H1 (cell line): ENCODE measurements at regions not wholly inside any gene's neighbourhood (a gene's known extent, or its start where the extent isn't known, plus 50 kb on each side); places are given as distances from the start of the nearest gene placed in this dataset.

Source experiments
- CTCF ChIA-PET: fragments of 300-600 bp; sonication (Branson Sonifier 250); formaldehyde crosslinking; loops from one replicate; lab custom pipeline; 2021; ENCODE audit not compliant: partially characterized antibody; lab: Charles Lee
- POLR2A ChIA-PET: fragments of 300-600 bp; sonication (Branson Sonifier 250); formaldehyde crosslinking; loops from one replicate; lab custom pipeline; 2021; ENCODE audit warnings: inconsistent platforms; ENCODE audit not compliant: partially characterized antibody; lab: Charles Lee
- DNase-seq, 2 experiments: peaks; one replicate each; pipeline versions ENCODE4 v3.0.0 to v3.0.0-alpha.2; 2010 to 2022; ENCODE audit warnings: low spot score in 2 of 2, low read depth in 1 of 2, mixed read lengths in 1 of 2
- FAIRE-seq: peaks from 2 replicates; lab custom pipeline; 2011; peaks lifted over from hg19 to GRCh38; lab: Jason Lieb, UNC
- H2AFZ ChIP-seq: 2 replicates; pipeline ENCODE4 v1.8.1; 2012; ENCODE audit warnings: low read length, inconsistent platforms
- H2AK5ac ChIP-seq: 2 replicates; pipeline ENCODE4 v1.6.1; 2013; ENCODE audit warnings: low read depth, low read length
- H2BK120ac ChIP-seq: replicated peaks from 2 replicates; pipeline ENCODE3; 2013; ENCODE audit warnings: low read depth, low read length, inconsistent platforms
- H2BK12ac ChIP-seq: 2 replicates; pipeline ENCODE4 v1.6.1; 2013; ENCODE audit warnings: low read depth, low read length
- H2BK15ac ChIP-seq: 2 replicates; pipeline ENCODE4 v1.6.1; 2013; ENCODE audit warnings: low read length
- H2BK20ac ChIP-seq: 2 replicates; pipeline ENCODE4 v1.6.1; 2013; ENCODE audit warnings: low read length
- H2BK5ac ChIP-seq: 2 replicates; pipeline ENCODE4 v1.6.1; 2013; ENCODE audit warnings: low read depth, low read length
- H3K14ac ChIP-seq: 2 replicates; pipeline ENCODE4 v1.6.1; 2013; ENCODE audit warnings: inconsistent platforms; ENCODE audit not compliant: insufficient read length
- H3K18ac ChIP-seq: 2 replicates; pipeline ENCODE4 v1.6.1; 2013; ENCODE audit warnings: low read length; ENCODE audit errors: extremely low read depth
- H3K23ac ChIP-seq: 2 replicates; pipeline ENCODE4 v1.6.1; 2013; ENCODE audit warnings: inconsistent platforms; ENCODE audit not compliant: insufficient read length
- H3K23me2 ChIP-seq: 2 replicates; pipeline ENCODE4 v1.6.1; 2013; ENCODE audit warnings: low read depth, low read length
- H3K27ac ChIP-seq: 2 replicates; pipeline ENCODE4 v1.6.1; 2011; ENCODE audit warnings: low read depth, low read length, inconsistent platforms
- H3K27me3 ChIP-seq, 4 experiments: replicated peaks in 1 of 4; 1 replicate in 1 of 4; 2 replicates in 3 of 4; pipeline versions ENCODE4 v1.6.1 to v1.8.1; 2011 to 2013; ENCODE audit warnings: low read length in 3 of 4, mild to moderate bottlenecking in 3 of 4, inconsistent platforms in 2 of 4, mixed read lengths in 2 of 4, moderate library complexity in 1 of 4; ENCODE audit not compliant: control insufficient read depth in 3 of 4, insufficient read depth in 3 of 4; ENCODE audit errors: extremely low read depth in 1 of 4
- H3K36me3 ChIP-seq, 4 experiments: 2 replicates each; pipeline versions ENCODE4 v1.6.1 to v1.8.1; 2011 to 2013; ENCODE audit warnings: mild to moderate bottlenecking in 4 of 4, low read length in 3 of 4, moderate library complexity in 2 of 4, control low read depth in 1 of 4, inconsistent platforms in 1 of 4; ENCODE audit not compliant: insufficient read depth in 4 of 4, control insufficient read depth in 2 of 4
- H3K4ac ChIP-seq: replicated peaks from 2 replicates; pipeline ENCODE3; 2013; ENCODE audit warnings: low read length, low read depth, mixed read lengths, inconsistent platforms; ENCODE audit not compliant: insufficient read length
- H3K4me1 ChIP-seq, 4 experiments: replicated peaks in 1 of 4; 1 replicate in 1 of 4; 2 replicates in 3 of 4; pipeline versions ENCODE4 v1.6.1 to v1.8.1; 2011 to 2013; ENCODE audit warnings: low read length in 3 of 4, inconsistent platforms in 2 of 4, mixed read lengths in 1 of 4; ENCODE audit not compliant: insufficient read depth in 4 of 4, control insufficient read depth in 3 of 4
- H3K4me2 ChIP-seq, 2 experiments: 2 replicates each; pipeline versions ENCODE4 v1.6.1 to v1.8.1; 2011 to 2013; ENCODE audit warnings: low read depth in 2 of 2, low read length in 2 of 2, control low read depth in 1 of 2, inconsistent platforms in 1 of 2, mild to moderate bottlenecking in 1 of 2; ENCODE audit not compliant: insufficient read depth in 1 of 2
- H3K4me3 ChIP-seq, 4 experiments: fragments of 200-600, 300-600 bp in 1 of 4; sonication (generic), shearing (Covaris generic), sonication (Bioruptor Twin) in 1 of 4; 2 replicates each; pipeline versions ENCODE4 v1.5.1 to v1.8.1; 2011 to 2016; ENCODE audit warnings: low read length in 4 of 4, low read depth in 3 of 4, control low read depth in 2 of 4, inconsistent platforms in 2 of 4, mild to moderate bottlenecking in 2 of 4, mixed read lengths in 1 of 4, moderate library complexity in 1 of 4; ENCODE audit not compliant: insufficient read depth in 2 of 4; ENCODE audit errors: extremely low read depth in 1 of 4
- H3K56ac ChIP-seq: replicated peaks from 2 replicates; pipeline ENCODE3; 2013; ENCODE audit warnings: low read depth, mild to moderate bottlenecking, mixed read lengths, low read length, inconsistent platforms; ENCODE audit not compliant: insufficient read length
- H3K79me1 ChIP-seq: 2 replicates; pipeline ENCODE4 v1.6.1; 2013; ENCODE audit warnings: low read depth, low read length, control low read depth
- H3K79me2 ChIP-seq, 2 experiments: 2 replicates each; pipeline versions ENCODE4 v1.6.1 to v1.8.1; 2012 to 2013; ENCODE audit warnings: low read length in 2 of 2, mild to moderate bottlenecking in 2 of 2, inconsistent platforms in 1 of 2; ENCODE audit not compliant: insufficient read depth in 2 of 2, control insufficient read depth in 1 of 2
- H3K9ac ChIP-seq, 4 experiments: replicated peaks in 1 of 4; 1 replicate in 1 of 4; 2 replicates in 3 of 4; pipeline versions ENCODE4 v1.6.1 to v1.8.1; 2011 to 2013; ENCODE audit warnings: low read depth in 3 of 4, low read length in 3 of 4, control low read depth in 2 of 4, mild to moderate bottlenecking in 2 of 4, moderate library complexity in 2 of 4, inconsistent platforms in 1 of 4; ENCODE audit errors: extremely low read depth in 1 of 4
- H3K9me3 ChIP-seq, 2 experiments: 2 replicates each; pipeline versions ENCODE4 v1.6.1 to v1.8.1; 2012 to 2013; ENCODE audit warnings: mild to moderate bottlenecking in 2 of 2, moderate library complexity in 2 of 2, control low read depth in 1 of 2, inconsistent platforms in 1 of 2, low read depth in 1 of 2, low read length in 1 of 2, mixed read lengths in 1 of 2; ENCODE audit not compliant: insufficient read depth in 2 of 2
- H4K20me1 ChIP-seq, 2 experiments: replicated peaks in 1 of 2; 2 replicates each; pipeline versions ENCODE3 to v1.8.1; 2011 to 2013; ENCODE audit warnings: inconsistent platforms in 2 of 2, low read length in 2 of 2, mild to moderate bottlenecking in 1 of 2; ENCODE audit not compliant: insufficient read depth in 2 of 2, control insufficient read depth in 1 of 2
- H4K5ac ChIP-seq: 2 replicates; pipeline ENCODE4 v1.6.1; 2013; ENCODE audit warnings: low read length, low read depth, mixed read lengths, inconsistent platforms; ENCODE audit not compliant: insufficient read length
- H4K8ac ChIP-seq: 2 replicates; pipeline ENCODE4 v1.8.0; 2013; ENCODE audit warnings: mild to moderate bottlenecking, moderate library complexity, low read length, inconsistent platforms; ENCODE audit not compliant: insufficient read depth; ENCODE audit errors: extremely low read depth
- H4K91ac ChIP-seq: replicated peaks from 2 replicates; pipeline ENCODE3; 2013; ENCODE audit warnings: low read length, mixed read lengths, inconsistent platforms; ENCODE audit not compliant: insufficient read length
- CBX5 ChIP-seq: fragments of 300-800, 300-1000 bp; sonication (generic); IDR thresholded peaks from 2 replicates; pipeline ENCODE4 v1.7.1; 2016; ENCODE audit warnings: antibody characterized with exemption, low read length, low read depth
- CEBPB ChIP-seq: IDR thresholded peaks from 2 replicates; pipeline ENCODE4 v1.6.1; 2012; ENCODE audit warnings: low read depth, low read length
- CTCF ChIP-seq, 3 experiments: IDR thresholded peaks; 1 replicate in 2 of 3; 2 replicates in 1 of 3; pipeline versions ENCODE4 v1.5.1 to v1.6.1; 2011; ENCODE audit warnings: low read length in 3 of 3, mild to moderate bottlenecking in 3 of 3, inconsistent platforms in 2 of 3, low read depth in 1 of 3, moderate library complexity in 1 of 3; ENCODE audit not compliant: insufficient read depth in 1 of 3; ENCODE audit errors: control extremely low read depth in 1 of 3
- MAFK ChIP-seq: IDR thresholded peaks from 2 replicates; pipeline ENCODE4 v1.6.1; 2012; ENCODE audit warnings: low read depth, mild to moderate bottlenecking, improper control_type of control experiment, low read length
- NRF1 ChIP-seq: IDR thresholded peaks from 2 replicates; pipeline ENCODE4 v1.6.1; 2011; ENCODE audit warnings: mild to moderate bottlenecking, low read depth, low read length, improper control_type of control experiment
- RAD21 ChIP-seq, 2 experiments: IDR thresholded peaks in 1 of 2; conservative IDR thresholded peaks in 1 of 2; 2 replicates each; pipeline ENCODE4 v1.6.1; 2011; ENCODE audit warnings: low read depth in 2 of 2, low read length in 2 of 2, improper control_type of control experiment in 1 of 2, inconsistent platforms in 1 of 2, mild to moderate bottlenecking in 1 of 2, moderate library complexity in 1 of 2
- SIX5 ChIP-seq: IDR thresholded peaks from 2 replicates; pipeline ENCODE4 v1.6.1; 2011; ENCODE audit warnings: mild to moderate bottlenecking, low read depth, low read length
- USF2 ChIP-seq: IDR thresholded peaks from 2 replicates; pipeline ENCODE4 v1.6.1; 2011; ENCODE audit warnings: low read length, improper control_type of control experiment
- YY1 ChIP-seq: IDR thresholded peaks from 2 replicates; pipeline ENCODE4 v1.6.1; 2011; ENCODE audit warnings: low read depth, mild to moderate bottlenecking, low read length
- WGBS, 2 experiments: shearing (Covaris generic) in 1 of 2; methylation state at CpG; one replicate each; pipeline versions ENCODE4 v1.1.6 to v1.1.7; 2013 to 2015; ENCODE audit warnings: low lambda C conversion rate in 2 of 2, mixed read lengths in 2 of 2, inconsistent platforms in 1 of 2, low coverage in 1 of 2, missing lambda C conversion rate in 1 of 2; ENCODE audit not compliant: insufficient replicate concordance in 2 of 2, insufficient coverage in 1 of 2, insufficient read length in 1 of 2; ENCODE audit errors: extremely low coverage in 1 of 2, missing lambda C conversion rate in 1 of 2; 5-methylcytosine and 5-hydroxymethylcytosine counted together

GRCh38 chr3:46090161-46090591, 62.9 kb upstream of the XCR1 start:
- no peak overlapping the region for H3K4ac ChIP-seq
- H2BK12ac ChIP-seq: no peak overlapping the region
- TF ChIP-seq CEBPB (no peak), USF2 (no peak), NRF1 (no peak), CBX5 (no peak), YY1 (no peak), MAFK (no peak), SIX5 (no peak), RAD21 (IDR thresholded peaks at IDR 0.05 in 1 of 2, conservative IDR thresholded peaks at IDR 0.05 in 1 of 2; ENCODE audit: low read depth in 2 of 2, low read length in 2 of 2) (no peak), CTCF (IDR thresholded peaks at IDR 0.05; ENCODE audit: control extremely low read depth in 1 of 3, insufficient read depth in 1 of 3, low read depth in 1 of 3, low read length in 3 of 3) (no peak)
- H4K91ac ChIP-seq: no peak overlapping the region
- POLR2A ChIA-PET: no interaction called here
- H2BK120ac ChIP-seq: no peak overlapping the region
- H4K5ac ChIP-seq: no peak overlapping the region
- H3K79me1 ChIP-seq: no peaks in the 10 kb centered on the region
- no peak overlapping the region for H3K4me3 ChIP-seq
- H3K56ac ChIP-seq: no peak overlapping the region
- H4K20me1 ChIP-seq: no peaks in the 10 kb centered on the region
- no peak overlapping the region for H3K9ac ChIP-seq
- H4K8ac ChIP-seq: no peak overlapping the region
- H2BK5ac ChIP-seq: no peak overlapping the region
- H3K23ac ChIP-seq: no peak overlapping the region
- no peak overlapping the region for H3K4me2 ChIP-seq
- CTCF ChIA-PET: interaction anchor here (1.4 to 7.6 kb wide), 3 partner anchors 13 to 288 kb away, joined by 3 to 60 read pairs (median 34); partner anchors contain the start of gene CCR1
- H2BK15ac ChIP-seq: no peak overlapping the region
- H3K36me3 ChIP-seq: no peaks in the 10 kb centered on the region
- no peak overlapping the region for H2AK5ac ChIP-seq
- H3K79me2 ChIP-seq: no peaks in the 10 kb centered on the region
- FAIRE-seq (no peak), DNase-seq (no peak)
- no peaks in the 10 kb centered on the region; a peak in 1 of 7 replicates for H3K27me3 ChIP-seq
- H2BK20ac ChIP-seq: no peak overlapping the region
- peaks cover 0 to 2% of the 10 kb centered on the region in 2 experiments; a peak in 1 of 4 replicates for H3K9me3 ChIP-seq
- WGBS, 2 experiments: 93% methylated on average over 4 of the region's 4 CpGs; no CpG with 5 or more reads in 1 of the 2 experiments
- H3K14ac ChIP-seq: no peak overlapping the region
- no peaks in the 10 kb centered on the region for H3K4me1 ChIP-seq
- H3K18ac ChIP-seq: no peak overlapping the region
- H3K23me2 ChIP-seq: no peaks in the 10 kb centered on the region
- H2AFZ ChIP-seq: no peak overlapping the region
- H3K27ac ChIP-seq: no peak overlapping the region
